HEK293 (cell line): ENCODE measurements at regions not wholly inside any gene's neighbourhood (a gene's known extent, or its start where the extent isn't known, plus 50 kb on each side); places are given as distances from the start of the nearest gene placed in this dataset.

Experiments used
- CTCF ChIA-PET: fragments of 350-600 bp; formaldehyde crosslinking; extraction: SDS; loops from one replicate; lab custom pipeline; 2021; ENCODE audit warnings: antibody characterized with exemption; lab: Yijun Ruan, JAX
- POLR2A ChIA-PET: fragments of 300-600 bp; formaldehyde crosslinking; extraction: SDS; loops from one replicate; lab custom pipeline; 2020; ENCODE audit warnings: antibody characterized with exemption, inconsistent platforms; lab: Yijun Ruan, JAX
- H3K27ac ChIP-seq: fragments of 200-500 bp; sonication (Bioruptor generic); 2 replicates; pipeline ENCODE4 v1.5.1; 2014; ENCODE audit warnings: low read depth, low read length, control low read depth, inconsistent platforms; ENCODE audit errors: extremely low read depth
- H3K36me3 ChIP-seq, 2 experiments: fragments of 200-500 bp in 1 of 2; sonication (Bioruptor generic) in 1 of 2; 1 replicate in 1 of 2; 2 replicates in 1 of 2; pipeline ENCODE4 v1.5.1; 2014 to 2017; ENCODE audit warnings: inconsistent platforms in 2 of 2, low read length in 2 of 2; ENCODE audit not compliant: control insufficient read depth in 2 of 2, insufficient read depth in 1 of 2
- H3K4me1 ChIP-seq: fragments of 200-500 bp; sonication (Bioruptor generic); 2 replicates; pipeline ENCODE4 v1.5.1; 2014; ENCODE audit warnings: mild to moderate bottlenecking, low read length, inconsistent platforms; ENCODE audit not compliant: control insufficient read depth, insufficient read depth
- H3K4me3 ChIP-seq: 2 replicates; pipeline ENCODE4 v1.5.1; 2011; ENCODE audit warnings: low read depth, mild to moderate bottlenecking, control low read depth, low read length, moderate library complexity
- H3K9me3 ChIP-seq: fragments of 200-500 bp; sonication (Bioruptor generic); 2 replicates; pipeline ENCODE4 v1.5.1; 2014; ENCODE audit warnings: low read depth, low read length, inconsistent platforms; ENCODE audit not compliant: control insufficient read depth, insufficient read depth
- GLIS2 ChIP-seq: fragments of 450-650 bp; formaldehyde crosslinking; IDR thresholded peaks from 2 replicates; pipeline ENCODE4 v1.5.1; 2016; ENCODE audit warnings: missing biosample characterization, missing genetic modification characterization
- HOXA7 ChIP-seq: sonication (generic); formaldehyde crosslinking; IDR thresholded peaks from 2 replicates; pipeline ENCODE4 v1.8.1; 2022; ENCODE audit warnings: missing genetic modification reagents, borderline replicate concordance
- REPIN1 ChIP-seq: fragments of 450-650 bp; formaldehyde crosslinking; IDR thresholded peaks from 2 replicates; pipeline ENCODE4 v1.5.1; 2017; ENCODE audit warnings: missing biosample characterization, missing genetic modification characterization, low read depth
- TCF7L2 ChIP-seq: IDR thresholded peaks from 2 replicates; pipeline ENCODE4 v1.6.1; 2011; ENCODE audit warnings: low read depth, mild to moderate bottlenecking, inconsistent platforms, low read length, moderate library complexity, borderline replicate concordance
- ZBTB20 ChIP-seq: fragments of 450-650 bp; formaldehyde crosslinking; IDR thresholded peaks from 2 replicates; pipeline ENCODE4 v1.5.1; 2016; ENCODE audit warnings: missing biosample characterization, missing genetic modification characterization
- ZNF19 ChIP-seq: fragments of 450-650 bp; formaldehyde crosslinking; IDR thresholded peaks from 2 replicates; pipeline ENCODE4; 2016; ENCODE audit warnings: missing biosample characterization, missing genetic modification characterization, low read depth
- ZNF2 ChIP-seq: fragments of 450-650 bp; formaldehyde crosslinking; IDR thresholded peaks from 2 replicates; pipeline ENCODE4 v1.5.1; 2016; ENCODE audit warnings: missing biosample characterization, missing genetic modification characterization
- ZNF211 ChIP-seq: fragments of 450-650 bp; formaldehyde crosslinking; IDR thresholded peaks from 2 replicates; pipeline ENCODE4 v1.5.1; 2016; ENCODE audit warnings: low read depth, missing biosample characterization, missing genetic modification characterization
- ZNF214 ChIP-seq: fragments of 450-650 bp; formaldehyde crosslinking; IDR thresholded peaks from 2 replicates; pipeline ENCODE4 v1.5.1; 2017; ENCODE audit warnings: missing biosample characterization, mild to moderate bottlenecking, missing genetic modification characterization, borderline replicate concordance
- ZNF221 ChIP-seq: fragments of 450-650 bp; formaldehyde crosslinking; IDR thresholded peaks from 2 replicates; pipeline ENCODE4 v1.5.1; 2017; ENCODE audit warnings: missing biosample characterization, missing genetic modification characterization, borderline replicate concordance
- ZNF24 ChIP-seq: fragments of 450-650 bp; formaldehyde crosslinking; IDR thresholded peaks from 2 replicates; pipeline ENCODE4 v1.5.1; 2016; ENCODE audit warnings: missing biosample characterization, missing genetic modification characterization
- ZNF292 ChIP-seq: fragments of 450-650 bp; formaldehyde crosslinking; IDR thresholded peaks from 2 replicates; pipeline ENCODE4 v1.5.1; 2016; ENCODE audit warnings: low read depth, missing biosample characterization, missing genetic modification characterization, borderline replicate concordance
- ZNF366 ChIP-seq: fragments of 450-650 bp; formaldehyde crosslinking; conservative IDR thresholded peaks from 2 replicates; pipeline ENCODE4 v1.5.1; 2016; ENCODE audit warnings: missing biosample characterization, missing genetic modification characterization
- ZNF37A ChIP-seq: fragments of 450-650 bp; IDR thresholded peaks from 2 replicates; pipeline ENCODE4 v1.5.1; 2018; ENCODE audit warnings: missing biosample characterization, missing genetic modification characterization
- ZNF510 ChIP-seq: fragments of 450-650 bp; formaldehyde crosslinking; IDR thresholded peaks from 2 replicates; pipeline ENCODE4 v1.5.1; 2018; ENCODE audit warnings: mild to moderate bottlenecking, missing genetic modification characterization, missing biosample characterization; ENCODE audit not compliant: insufficient replicate concordance
- ZNF529 ChIP-seq: fragments of 450-650 bp; formaldehyde crosslinking; IDR thresholded peaks from 2 replicates; pipeline ENCODE4 v1.5.1; 2017; ENCODE audit warnings: missing genetic modification characterization, missing biosample characterization; ENCODE audit not compliant: insufficient replicate concordance
- ZNF660 ChIP-seq: fragments of 450-650 bp; IDR thresholded peaks from 2 replicates; pipeline ENCODE4 v1.5.1; 2018; ENCODE audit warnings: missing biosample characterization, mild to moderate bottlenecking, missing genetic modification characterization
- ZNF664 ChIP-seq: fragments of 450-650 bp; formaldehyde crosslinking; IDR thresholded peaks from 2 replicates; pipeline ENCODE4 v1.5.1; 2016; ENCODE audit warnings: missing biosample characterization, missing genetic modification characterization
- ZNF837 ChIP-seq: fragments of 450-650 bp; formaldehyde crosslinking; IDR thresholded peaks from 2 replicates; pipeline ENCODE4 v1.5.1; 2016; ENCODE audit warnings: missing biosample characterization, missing genetic modification characterization
- ZSCAN16 ChIP-seq: fragments of 450-650 bp; formaldehyde crosslinking; IDR thresholded peaks from 2 replicates; pipeline ENCODE4 v1.5.1; 2016; ENCODE audit warnings: missing biosample characterization, missing genetic modification characterization
- TF ChIP-seq, protein P1 (sequence below): IDR thresholded peaks from 2 replicates; pipeline ENCODE4 v1.6.1; 2011; ENCODE audit warnings: mild to moderate bottlenecking, low read depth, low read length, borderline replicate concordance
- TF ChIP-seq, protein P2 (sequence below): fragments of 450-650 bp; formaldehyde crosslinking; IDR thresholded peaks from 2 replicates; pipeline ENCODE4 v1.5.1; 2016; ENCODE audit warnings: missing biosample characterization, missing genetic modification characterization
- TF ChIP-seq, protein P3 (sequence below): fragments of 450-650 bp; formaldehyde crosslinking; IDR thresholded peaks from 2 replicates; pipeline ENCODE4 v1.5.1; 2017; ENCODE audit warnings: missing biosample characterization, missing genetic modification characterization
- TF ChIP-seq, protein P4 (sequence below): fragments of 450-650 bp; formaldehyde crosslinking; IDR thresholded peaks from 2 replicates; pipeline ENCODE4 v1.5.1; 2016; ENCODE audit warnings: missing biosample characterization, missing genetic modification characterization

DNA sequence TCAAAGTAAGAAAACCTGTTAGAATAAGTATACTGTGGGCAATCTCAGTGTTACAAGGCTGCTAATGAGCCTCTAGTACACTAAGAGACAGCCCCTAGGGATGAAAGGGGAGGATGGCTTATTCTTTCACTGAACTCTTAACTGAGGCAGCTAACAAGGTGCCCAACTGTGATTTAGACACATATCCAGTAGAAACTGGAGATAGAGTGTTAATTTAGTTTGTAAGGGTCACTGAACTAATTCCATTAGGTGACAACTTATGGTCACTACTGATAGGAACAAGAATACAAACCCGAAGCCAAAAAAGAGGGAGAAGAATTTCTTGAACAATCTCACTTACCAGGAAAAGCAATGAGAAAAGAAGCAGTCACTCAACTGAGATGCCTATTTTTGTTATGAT is 1010.6 kb downstream of the PCDH9 start:
- POLR2A ChIA-PET = no interaction called here

DNA sequence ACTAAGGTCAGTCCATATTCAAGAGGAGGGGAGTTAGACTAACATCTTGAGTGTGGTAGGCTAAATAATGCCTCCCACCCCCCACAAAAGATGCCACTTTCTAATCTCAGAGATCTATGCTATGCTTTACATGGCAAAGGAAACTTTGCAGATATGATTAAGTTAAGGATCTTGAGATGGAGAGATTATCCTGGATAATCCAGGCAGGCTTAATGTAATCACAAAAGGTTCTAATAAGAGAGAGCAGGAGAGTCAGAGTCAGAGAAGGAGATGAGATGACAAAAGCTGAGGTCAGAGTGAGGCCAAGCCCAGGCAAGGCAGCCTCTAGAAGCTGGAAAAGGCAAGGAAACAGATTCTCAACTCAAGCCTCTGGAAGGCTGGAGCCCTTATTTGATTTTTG is 1011.6 kb downstream of the PCDH9 start:
- Histone ChIP-seq H3K4me1 (no peaks in the 10 kb centered on the region), H3K27ac (no peak overlapping the region), H3K4me3 (no peak overlapping the region), H3K9me3 (no peaks in the 10 kb centered on the region), H3K36me3 (no peaks in the 10 kb centered on the region)
- no peak for TF ChIP-seq ZNF2 (tag by site-specific recombination)
- TF ChIP-seq TCF7L2 = no peak
- no peak for TF ChIP-seq ZNF221 (tag by site-specific recombination)
- no peak for TF ChIP-seq HOXA7
- TF ChIP-seq ZNF660 (tag by site-specific recombination) = no peak
- TF ChIP-seq ZNF664 (tag by site-specific recombination) = no peak
- no peak for TF ChIP-seq ZNF37A
- TF ChIP-seq ZNF211 = no peak
- ChIA-PET POLR2A (no interaction called here), CTCF (no interaction called here)

More for the DNA sequence above, 1010.6 kb downstream of the PCDH9 start:
- Histone ChIP-seq H3K27ac (no peak overlapping the region), H3K4me1 (no peaks in the 10 kb centered on the region), H3K9me3 (no peaks in the 10 kb centered on the region), H3K4me3 (no peak overlapping the region), H3K36me3 (no peaks in the 10 kb centered on the region)
- TF ChIP-seq GLIS2 (tag by site-specific recombination) (no peak), ZNF366 (tag by site-specific recombination) (no peak), REPIN1 (no peak), ZNF529 (tag by site-specific recombination) (no peak), ZNF214 (tag by site-specific recombination) (no peak), ZBTB20 (tag by site-specific recombination) (no peak)
- TF ChIP-seq, protein P1, sequence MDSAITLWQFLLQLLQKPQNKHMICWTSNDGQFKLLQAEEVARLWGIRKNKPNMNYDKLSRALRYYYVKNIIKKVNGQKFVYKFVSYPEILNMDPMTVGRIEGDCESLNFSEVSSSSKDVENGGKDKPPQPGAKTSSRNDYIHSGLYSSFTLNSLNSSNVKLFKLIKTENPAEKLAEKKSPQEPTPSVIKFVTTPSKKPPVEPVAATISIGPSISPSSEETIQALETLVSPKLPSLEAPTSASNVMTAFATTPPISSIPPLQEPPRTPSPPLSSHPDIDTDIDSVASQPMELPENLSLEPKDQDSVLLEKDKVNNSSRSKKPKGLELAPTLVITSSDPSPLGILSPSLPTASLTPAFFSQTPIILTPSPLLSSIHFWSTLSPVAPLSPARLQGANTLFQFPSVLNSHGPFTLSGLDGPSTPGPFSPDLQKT = no peak
- TF ChIP-seq, protein P2, sequence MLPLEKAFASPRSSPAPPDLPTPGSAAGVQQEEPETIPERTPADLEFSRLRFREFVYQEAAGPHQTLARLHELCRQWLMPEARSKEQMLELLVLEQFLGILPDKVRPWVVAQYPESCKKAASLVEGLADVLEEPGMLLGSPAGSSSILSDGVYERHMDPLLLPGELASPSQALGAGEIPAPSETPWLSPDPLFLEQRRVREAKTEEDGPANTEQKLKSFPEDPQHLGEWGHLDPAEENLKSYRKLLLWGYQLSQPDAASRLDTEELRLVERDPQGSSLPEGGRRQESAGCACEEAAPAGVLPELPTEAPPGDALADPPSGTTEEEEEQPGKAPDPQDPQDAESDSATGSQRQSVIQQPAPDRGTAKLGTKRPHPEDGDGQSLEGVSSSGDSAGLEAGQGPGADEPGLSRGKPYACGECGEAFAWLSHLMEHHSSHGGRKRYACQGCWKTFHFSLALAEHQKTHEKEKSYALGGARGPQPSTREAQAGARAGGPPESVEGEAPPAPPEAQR (tag by site-specific recombination) = no peak
- CTCF ChIA-PET = interaction anchor here (0.7 kb wide), 1 partner anchor 58 kb away, joined by 3 read pairs; no protein-coding TSS in a partner anchor

DNA sequence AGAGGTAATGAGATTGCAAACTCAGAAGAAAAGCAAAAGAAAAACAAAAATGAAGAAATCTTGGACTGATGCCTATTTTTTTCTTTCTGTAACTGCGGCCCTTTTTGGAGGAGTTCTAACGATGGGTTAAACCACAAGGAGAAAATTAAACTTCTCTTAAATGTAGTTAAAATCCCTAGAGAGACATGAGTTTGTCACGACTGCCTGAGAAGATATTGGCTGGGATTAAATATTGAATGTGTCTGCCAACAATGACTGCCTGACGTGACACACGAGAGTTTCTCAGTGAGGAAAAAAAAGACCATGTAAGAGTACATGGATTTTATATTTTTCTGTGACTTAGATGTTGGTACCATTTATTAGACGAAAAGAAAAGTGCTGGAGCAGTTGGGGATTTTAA is 1013.4 kb downstream of the PCDH9 start:
- ChIA-PET CTCF (no interaction called here), POLR2A (no interaction called here)
- Histone ChIP-seq H3K4me1 (no peaks in the 10 kb centered on the region), H3K4me3 (no peak overlapping the region), H3K36me3 (no peaks in the 10 kb centered on the region), H3K9me3 (no peaks in the 10 kb centered on the region), H3K27ac (no peak overlapping the region)
- TF ChIP-seq ZSCAN16 (tag by site-specific recombination) (no peak), ZNF292 (no peak), ZNF510 (no peak), ZNF19 (no peak), ZNF24 (tag by site-specific recombination) (no peak), ZNF837 (tag by site-specific recombination) (no peak)
- TF ChIP-seq, protein P3, sequence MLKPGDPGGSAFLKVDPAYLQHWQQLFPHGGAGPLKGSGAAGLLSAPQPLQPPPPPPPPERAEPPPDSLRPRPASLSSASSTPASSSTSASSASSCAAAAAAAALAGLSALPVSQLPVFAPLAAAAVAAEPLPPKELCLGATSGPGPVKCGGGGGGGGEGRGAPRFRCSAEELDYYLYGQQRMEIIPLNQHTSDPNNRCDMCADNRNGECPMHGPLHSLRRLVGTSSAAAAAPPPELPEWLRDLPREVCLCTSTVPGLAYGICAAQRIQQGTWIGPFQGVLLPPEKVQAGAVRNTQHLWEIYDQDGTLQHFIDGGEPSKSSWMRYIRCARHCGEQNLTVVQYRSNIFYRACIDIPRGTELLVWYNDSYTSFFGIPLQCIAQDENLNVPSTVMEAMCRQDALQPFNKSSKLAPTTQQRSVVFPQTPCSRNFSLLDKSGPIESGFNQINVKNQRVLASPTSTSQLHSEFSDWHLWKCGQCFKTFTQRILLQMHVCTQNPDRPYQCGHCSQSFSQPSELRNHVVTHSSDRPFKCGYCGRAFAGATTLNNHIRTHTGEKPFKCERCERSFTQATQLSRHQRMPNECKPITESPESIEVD (tag by site-specific recombination) = no peak
- TF ChIP-seq, protein P4, sequence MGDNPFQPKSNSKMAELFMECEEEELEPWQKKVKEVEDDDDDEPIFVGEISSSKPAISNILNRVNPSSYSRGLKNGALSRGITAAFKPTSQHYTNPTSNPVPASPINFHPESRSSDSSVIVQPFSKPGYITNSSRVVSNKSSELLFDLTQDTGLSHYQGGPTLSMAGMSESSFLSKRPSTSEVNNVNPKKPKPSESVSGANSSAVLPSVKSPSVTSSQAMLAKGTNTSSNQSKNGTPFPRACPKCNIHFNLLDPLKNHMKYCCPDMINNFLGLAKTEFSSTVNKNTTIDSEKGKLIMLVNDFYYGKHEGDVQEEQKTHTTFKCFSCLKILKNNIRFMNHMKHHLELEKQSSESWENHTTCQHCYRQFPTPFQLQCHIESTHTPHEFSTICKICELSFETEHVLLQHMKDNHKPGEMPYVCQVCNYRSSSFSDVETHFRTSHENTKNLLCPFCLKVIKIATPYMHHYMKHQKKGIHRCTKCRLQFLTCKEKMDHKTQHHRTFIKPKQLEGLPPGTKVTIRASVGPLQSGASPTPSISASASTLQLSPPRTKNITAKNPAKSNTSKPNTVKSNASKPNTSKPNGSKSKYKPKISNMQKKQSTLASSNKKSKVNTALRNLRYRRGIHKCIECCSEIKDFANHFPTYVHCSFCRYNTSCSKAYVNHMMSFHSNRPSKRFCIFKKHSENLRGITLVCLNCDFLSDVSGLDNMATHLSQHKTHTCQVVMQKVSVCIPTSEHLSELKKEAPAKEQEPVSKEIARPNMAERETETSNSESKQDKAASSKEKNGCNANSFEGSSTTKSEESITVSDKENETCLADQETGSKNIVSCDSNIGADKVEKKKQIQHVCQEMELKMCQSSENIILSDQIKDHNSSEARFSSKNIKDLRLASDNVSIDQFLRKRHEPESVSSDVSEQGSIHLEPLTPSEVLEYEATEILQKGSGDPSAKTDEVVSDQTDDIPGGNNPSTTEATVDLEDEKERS (tag by site-specific recombination) = no peak
